ENCODE measurements at regions not wholly inside any gene's neighbourhood (a gene's known extent, or its start where the extent isn't known, plus 50 kb on each side); places are given as distances from the start of the nearest gene placed in this dataset.

DNA sequence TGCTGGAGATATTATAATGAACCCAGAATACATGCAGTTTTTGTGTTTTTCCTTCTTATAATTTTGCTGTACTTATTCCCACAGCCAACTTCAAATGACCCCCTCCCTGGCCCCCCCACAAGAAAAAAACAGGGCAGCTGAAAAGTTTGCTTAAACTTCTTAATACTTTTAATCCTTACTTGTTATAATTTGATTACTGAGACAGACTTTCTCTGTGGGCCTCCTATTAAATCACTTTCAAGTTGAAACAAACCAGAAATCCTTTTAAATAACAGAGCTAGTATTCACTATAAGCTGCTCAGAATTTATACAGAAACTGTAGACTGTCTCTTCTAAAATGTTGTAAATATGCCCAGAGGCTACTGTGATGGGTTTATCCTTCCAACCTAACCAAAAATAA, 106.3 kb downstream of the CENPW start:
- DNase-seq, result no peak
- H3K27ac ChIP-seq, result no peak overlapping the region
- H3K4me3 ChIP-seq, result no peak overlapping the region
- no peaks in the 10 kb centered on the region for H3K9me3 ChIP-seq
- TF ChIP-seq, protein P1, sequence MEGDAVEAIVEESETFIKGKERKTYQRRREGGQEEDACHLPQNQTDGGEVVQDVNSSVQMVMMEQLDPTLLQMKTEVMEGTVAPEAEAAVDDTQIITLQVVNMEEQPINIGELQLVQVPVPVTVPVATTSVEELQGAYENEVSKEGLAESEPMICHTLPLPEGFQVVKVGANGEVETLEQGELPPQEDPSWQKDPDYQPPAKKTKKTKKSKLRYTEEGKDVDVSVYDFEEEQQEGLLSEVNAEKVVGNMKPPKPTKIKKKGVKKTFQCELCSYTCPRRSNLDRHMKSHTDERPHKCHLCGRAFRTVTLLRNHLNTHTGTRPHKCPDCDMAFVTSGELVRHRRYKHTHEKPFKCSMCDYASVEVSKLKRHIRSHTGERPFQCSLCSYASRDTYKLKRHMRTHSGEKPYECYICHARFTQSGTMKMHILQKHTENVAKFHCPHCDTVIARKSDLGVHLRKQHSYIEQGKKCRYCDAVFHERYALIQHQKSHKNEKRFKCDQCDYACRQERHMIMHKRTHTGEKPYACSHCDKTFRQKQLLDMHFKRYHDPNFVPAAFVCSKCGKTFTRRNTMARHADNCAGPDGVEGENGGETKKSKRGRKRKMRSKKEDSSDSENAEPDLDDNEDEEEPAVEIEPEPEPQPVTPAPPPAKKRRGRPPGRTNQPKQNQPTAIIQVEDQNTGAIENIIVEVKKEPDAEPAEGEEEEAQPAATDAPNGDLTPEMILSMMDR (IDR thresholded peaks at IDR 0.05), result no peak
- no peak for TF ChIP-seq POLR2A (IDR thresholded peaks at IDR 0.05)
- no peaks in the 10 kb centered on the region for H3K27me3 ChIP-seq
- H3K36me3 ChIP-seq (ENCODE audit: low read depth, missing control alignments), result no peaks in the 10 kb centered on the region
- no peaks in the 10 kb centered on the region for H3K4me1 ChIP-seq
- intact Hi-C loops (cut with DNase I; ENCODE audit: low total_unique reads), result no loop called here

DNA sequence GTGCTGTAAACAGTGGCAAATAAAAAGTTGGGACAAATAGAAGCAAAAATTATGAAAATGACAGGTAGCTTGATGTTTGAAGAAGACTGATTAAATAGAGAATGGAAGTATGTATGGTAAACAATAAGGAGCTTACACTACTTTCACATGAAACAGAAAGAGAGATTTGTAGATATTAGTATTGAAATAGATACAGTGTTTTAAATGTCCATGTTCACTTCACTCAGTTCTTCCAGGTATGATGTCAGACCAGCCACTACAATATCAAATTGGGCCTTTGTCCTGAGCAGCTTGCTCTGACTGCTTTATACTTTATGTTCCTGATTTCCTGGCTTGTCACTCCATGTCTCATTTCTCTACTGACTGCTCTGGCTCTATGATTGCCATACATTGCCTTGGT, 107.5 kb downstream of the CENPW start:
- Histone ChIP-seq H3K27me3 (no peaks in the 10 kb centered on the region), H3K4me3 (no peak overlapping the region), H3K4me1 (no peaks in the 10 kb centered on the region), H3K27ac (no peak overlapping the region), H3K9me3 (no peaks in the 10 kb centered on the region), H3K36me3 (ENCODE audit: low read depth, missing control alignments) (no peaks in the 10 kb centered on the region)
- no peak for DNase-seq
- TF ChIP-seq POLR2A (IDR thresholded peaks at IDR 0.05), result no peak
- TF ChIP-seq, protein P1 (IDR thresholded peaks at IDR 0.05), result no peak
- intact Hi-C loops (cut with DNase I; ENCODE audit: low total_unique reads), result no loop called here

DNA sequence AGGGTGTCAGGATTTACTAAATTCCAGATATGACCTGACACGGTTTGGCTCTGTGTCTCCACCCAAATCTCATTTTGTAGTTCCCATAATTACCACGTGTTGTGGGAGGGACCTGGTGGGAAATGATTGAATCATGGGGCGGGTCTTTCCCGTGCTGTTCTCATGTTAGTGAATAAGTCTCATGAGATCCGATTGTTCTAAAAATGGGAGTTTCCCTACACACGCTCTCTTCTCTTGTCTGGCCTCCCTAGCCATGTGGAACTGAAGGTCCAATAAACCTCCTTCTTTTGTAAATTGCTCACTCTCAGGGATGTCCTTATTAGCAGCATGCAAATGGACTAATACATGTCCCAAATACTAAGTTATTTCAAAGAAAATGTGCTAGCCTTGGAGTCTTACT, 121.1 kb downstream of the CENPW start:
- WGBS, 2 donors, result 64 to 66% methylated on average over 6 of the region's 6 CpGs
- intact Hi-C loops (cut with DNase I; ENCODE audit: low total_unique reads), result no loop called here
- H3K36me3 ChIP-seq (ENCODE audit: low read depth, missing control alignments), result no peaks in the 10 kb centered on the region
- H3K27ac ChIP-seq, result no peak overlapping the region
- no peaks in the 10 kb centered on the region for H3K9me3 ChIP-seq
- TF ChIP-seq, protein P1 (IDR thresholded peaks at IDR 0.05), result no peak
- no peak for TF ChIP-seq POLR2A (IDR thresholded peaks at IDR 0.05)
- no peak overlapping the region for H3K4me3 ChIP-seq
- H3K4me1 ChIP-seq, result no peaks in the 10 kb centered on the region
- DNase-seq, result no peak
- H3K27me3 ChIP-seq, result no peaks in the 10 kb centered on the region

DNA sequence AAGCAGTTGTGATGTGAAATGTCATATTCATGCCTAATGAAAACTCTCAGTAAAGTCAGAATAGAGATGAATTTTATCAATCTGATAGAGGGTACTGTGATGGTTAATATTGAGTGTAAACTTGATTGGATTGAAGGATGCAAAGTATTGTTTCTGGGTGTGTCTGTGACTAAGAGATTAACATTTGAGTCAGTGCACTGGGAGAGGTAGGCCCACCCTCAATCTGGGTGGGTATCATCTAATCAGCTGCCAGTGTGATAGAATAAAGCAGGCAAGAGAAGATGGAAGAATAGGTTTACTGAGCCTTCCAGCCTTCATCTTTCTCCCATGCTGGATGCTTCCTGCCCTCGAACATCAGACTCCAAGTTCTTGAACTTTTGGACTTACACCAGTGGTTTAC, 124.3 kb downstream of the CENPW start:
- no peaks in the 10 kb centered on the region for H3K27me3 ChIP-seq
- H3K4me1 ChIP-seq, result no peaks in the 10 kb centered on the region
- intact Hi-C loops (cut with DNase I; ENCODE audit: low total_unique reads), result no loop called here
- no peaks in the 10 kb centered on the region for H3K9me3 ChIP-seq
- no peak overlapping the region for H3K27ac ChIP-seq
- no peak for DNase-seq
- 81 to 100% methylated on average over 1 of the region's 1 CpG for WGBS, 2 donors
- H3K36me3 ChIP-seq (ENCODE audit: low read depth, missing control alignments), result no peaks in the 10 kb centered on the region
- H3K4me3 ChIP-seq, result no peak overlapping the region
- no peak for TF ChIP-seq POLR2A (IDR thresholded peaks at IDR 0.05)
- TF ChIP-seq, protein P1 (IDR thresholded peaks at IDR 0.05), result no peak

DNA sequence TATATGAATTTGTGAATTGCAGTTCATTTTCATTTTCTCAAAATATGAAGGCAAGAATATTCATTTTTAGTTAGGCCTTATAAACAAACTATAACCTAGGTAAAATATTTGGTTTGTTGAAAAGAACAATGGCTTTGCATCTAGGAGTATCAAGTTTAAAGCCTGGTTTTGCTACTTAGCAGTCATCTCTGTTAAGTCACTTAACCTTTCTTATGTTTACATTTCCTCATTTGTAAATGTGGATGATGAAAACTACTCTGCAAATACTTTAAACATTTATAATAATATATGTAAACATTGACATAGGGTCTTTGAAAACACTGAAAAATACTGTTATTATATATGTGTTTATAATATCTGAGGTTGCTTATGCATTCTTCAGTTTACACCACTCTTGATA, 135.5 kb downstream of the CENPW start:
- Histone ChIP-seq H3K27me3 (no peaks in the 10 kb centered on the region), H3K36me3 (ENCODE audit: low read depth, missing control alignments) (no peaks in the 10 kb centered on the region), H3K27ac (no peak overlapping the region), H3K4me1 (no peaks in the 10 kb centered on the region), H3K9me3 (no peaks in the 10 kb centered on the region), H3K4me3 (no peak overlapping the region)
- DNase-seq, result no peak
- intact Hi-C loops (cut with DNase I; ENCODE audit: low total_unique reads), result no loop called here
- no peak for TF ChIP-seq POLR2A (IDR thresholded peaks at IDR 0.05)
- TF ChIP-seq, protein P1 (IDR thresholded peaks at IDR 0.05), result no peak
